ENCODE measurements at regions not wholly inside any gene's neighbourhood (a gene's known extent, or its start where the extent isn't known, plus 50 kb on each side); places are given as distances from the start of the nearest gene placed in this dataset.
"Not testable (repeated sequence)": the region's sequence is repeated elsewhere in the genome, so short reads cannot be mapped to it uniquely, and the experiment has no call there.

DNA sequence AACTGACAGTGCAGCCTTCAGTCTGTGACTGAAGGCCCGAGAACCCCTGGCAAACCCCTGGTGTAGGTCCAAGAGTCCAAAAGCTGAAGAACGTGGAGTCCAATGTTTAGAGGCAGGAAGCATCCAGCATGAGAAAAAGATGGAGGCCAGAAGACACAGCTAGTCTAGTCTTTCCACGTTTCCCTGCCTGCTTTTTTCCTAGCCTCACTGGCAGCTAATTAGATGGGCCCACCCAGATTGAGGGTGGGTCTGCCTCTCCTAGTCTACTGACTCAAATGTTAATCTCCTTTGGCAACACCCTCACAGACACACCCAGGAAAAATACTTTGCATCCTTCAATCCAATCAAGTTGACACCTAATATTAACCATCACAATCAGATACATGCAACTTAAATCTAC lies 87.8 kb downstream of the TENT5D start:
- H3K9ac ChIP-seq (ENCODE audit: low read depth, low read length); H3K4me1 ChIP-seq (ENCODE audit: insufficient read depth, low read length); H3K36me3 ChIP-seq (ENCODE audit: insufficient read depth, low read depth, low read length); H3K4me3 ChIP-seq (ENCODE audit: low read length); H3K9me3 ChIP-seq (ENCODE audit: insufficient read depth, low read depth, low read length); H3K27me3 ChIP-seq (ENCODE audit: insufficient read depth, low read length); H3K27ac ChIP-seq (ENCODE audit: low read length): not testable (repeated sequence)

- Histone ChIP-seq H3K36me3 (ENCODE audit: insufficient read depth, low read depth, low read length) (no peaks in the 10 kb centered on the region), H3K4me1 (ENCODE audit: insufficient read depth, low read length) (peaks cover 10% of the 10 kb centered on the region; the same call in 1 of the 2 replicates), H3K27ac (ENCODE audit: low read length) (no peak overlapping the region), H3K9ac (ENCODE audit: low read depth, low read length) (peak overlapping the region; percentile 32; the same call in 1 of the 2 replicates), H3K27me3 (ENCODE audit: insufficient read depth, low read length) (no peaks in the 10 kb centered on the region), H3K4me3 (ENCODE audit: low read length) (peak overlapping the region; percentile 30; the same call in 1 of the 2 replicates), H3K9me3 (ENCODE audit: insufficient read depth, low read depth, low read length) (no peaks in the 10 kb centered on the region)
Observed at GRCh38 chrX:80511969-80512760, 91.9 kb downstream of the TENT5D start.

- Histone ChIP-seq H3K4me3 (ENCODE audit: low read length) (peak overlapping the region; percentile 30; the same call in 1 of the 2 replicates), H3K27me3 (ENCODE audit: insufficient read depth, low read length) (no peaks in the 10 kb centered on the region), H3K9ac (ENCODE audit: low read depth, low read length) (peak overlapping the region; percentile 32; the same call in 1 of the 2 replicates), H3K4me1 (ENCODE audit: insufficient read depth, low read length) (peaks cover 10% of the 10 kb centered on the region; the same call in 1 of the 2 replicates), H3K9me3 (ENCODE audit: insufficient read depth, low read depth, low read length) (no peaks in the 10 kb centered on the region), H3K36me3 (ENCODE audit: insufficient read depth, low read depth, low read length) (no peaks in the 10 kb centered on the region), H3K27ac (ENCODE audit: low read length) (no peak overlapping the region)
Observed at GRCh38 chrX:80512924-80513323, 92.7 kb downstream of the TENT5D start.

DNA sequence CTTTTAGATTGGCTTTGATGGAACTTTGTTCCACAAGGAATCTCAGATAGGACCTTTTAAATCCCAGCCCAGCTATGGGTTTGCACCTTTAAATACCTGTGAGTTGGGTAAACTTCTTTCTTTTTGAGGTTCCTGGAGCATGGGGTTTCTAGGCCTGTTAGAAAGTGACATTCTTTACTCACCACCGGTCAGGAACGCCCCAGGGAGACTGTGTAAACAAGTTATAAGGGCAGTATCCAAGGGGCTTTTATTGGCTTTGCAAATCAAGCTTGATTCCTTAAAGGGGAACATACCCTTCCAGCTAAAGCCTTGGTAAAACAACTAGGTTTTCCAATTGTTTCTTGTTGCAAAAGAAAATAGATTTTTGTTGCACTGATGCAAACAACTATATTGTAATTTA lies 93.4 kb downstream of the TENT5D start:
- Histone ChIP-seq H3K27me3 (ENCODE audit: insufficient read depth, low read length) (no peaks in the 10 kb centered on the region), H3K4me1 (ENCODE audit: insufficient read depth, low read length) (peaks cover 10% of the 10 kb centered on the region; the same call in 1 of the 2 replicates), H3K4me3 (ENCODE audit: low read length) (no peak overlapping the region), H3K36me3 (ENCODE audit: insufficient read depth, low read depth, low read length) (no peaks in the 10 kb centered on the region), H3K9me3 (ENCODE audit: insufficient read depth, low read depth, low read length) (no peaks in the 10 kb centered on the region), H3K9ac (ENCODE audit: low read depth, low read length) (no peak overlapping the region), H3K27ac (ENCODE audit: low read length) (no peak overlapping the region)

- H3K4me1 ChIP-seq (ENCODE audit: insufficient read depth, low read length), result no peaks in the 10 kb centered on the region
- no peak overlapping the region for H3K4me3 ChIP-seq (ENCODE audit: low read length)
- no peaks in the 10 kb centered on the region for H3K27me3 ChIP-seq (ENCODE audit: insufficient read depth, low read length)
Observed at GRCh38 chrX:80537096-80537495, 116.8 kb downstream of the TENT5D start.

DNA sequence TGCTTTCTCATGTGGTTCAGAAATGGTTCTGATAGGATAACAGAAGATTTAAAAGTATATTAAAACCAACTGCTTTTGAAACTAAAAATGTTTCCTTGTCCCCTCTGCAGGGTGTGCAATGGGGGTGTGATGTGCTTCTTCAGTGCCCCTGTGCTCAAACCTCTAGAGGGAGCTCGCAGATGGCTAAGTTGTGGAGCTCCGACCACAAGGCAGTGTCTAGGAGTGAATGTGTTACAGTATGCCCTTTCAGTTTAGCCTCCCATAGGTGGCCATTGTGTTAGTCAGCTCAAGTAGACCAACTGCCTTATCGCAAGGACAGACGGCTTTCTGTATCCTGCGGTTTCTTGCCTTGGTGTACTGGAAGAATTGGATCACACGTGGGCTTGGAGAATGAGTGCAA lies 130.5 kb downstream of the TENT5D start:
- Histone ChIP-seq H3K27ac (ENCODE audit: low read length) (no peak overlapping the region), H3K9ac (ENCODE audit: low read depth, low read length) (no peak overlapping the region), H3K36me3 (ENCODE audit: insufficient read depth, low read depth, low read length) (no peaks in the 10 kb centered on the region), H3K4me3 (ENCODE audit: low read length) (no peak overlapping the region), H3K9me3 (ENCODE audit: insufficient read depth, low read depth, low read length) (no peaks in the 10 kb centered on the region), H3K27me3 (ENCODE audit: insufficient read depth, low read length) (no peaks in the 10 kb centered on the region), H3K4me1 (ENCODE audit: insufficient read depth, low read length) (no peaks in the 10 kb centered on the region)

More at GRCh38 chrX:80537096-80537495, 116.8 kb downstream of the TENT5D start:
- no peak overlapping the region for H3K9ac ChIP-seq (ENCODE audit: low read depth, low read length)
- no peaks in the 10 kb centered on the region for H3K36me3 ChIP-seq (ENCODE audit: insufficient read depth, low read depth, low read length)
- no peak overlapping the region for H3K27ac ChIP-seq (ENCODE audit: low read length)
- no peaks in the 10 kb centered on the region for H3K9me3 ChIP-seq (ENCODE audit: insufficient read depth, low read depth, low read length)

- Histone ChIP-seq H3K9me3 (ENCODE audit: insufficient read depth, low read depth, low read length) (no peaks in the 10 kb centered on the region), H3K4me1 (ENCODE audit: insufficient read depth, low read length) (no peaks in the 10 kb centered on the region), H3K4me3 (ENCODE audit: low read length) (no peak overlapping the region), H3K36me3 (ENCODE audit: insufficient read depth, low read depth, low read length) (no peaks in the 10 kb centered on the region), H3K27me3 (ENCODE audit: insufficient read depth, low read length) (no peaks in the 10 kb centered on the region), H3K27ac (ENCODE audit: low read length) (no peak overlapping the region), H3K9ac (ENCODE audit: low read depth, low read length) (no peak overlapping the region)
Observed at GRCh38 chrX:80556148-80556547, 135.9 kb downstream of the TENT5D start.

DNA sequence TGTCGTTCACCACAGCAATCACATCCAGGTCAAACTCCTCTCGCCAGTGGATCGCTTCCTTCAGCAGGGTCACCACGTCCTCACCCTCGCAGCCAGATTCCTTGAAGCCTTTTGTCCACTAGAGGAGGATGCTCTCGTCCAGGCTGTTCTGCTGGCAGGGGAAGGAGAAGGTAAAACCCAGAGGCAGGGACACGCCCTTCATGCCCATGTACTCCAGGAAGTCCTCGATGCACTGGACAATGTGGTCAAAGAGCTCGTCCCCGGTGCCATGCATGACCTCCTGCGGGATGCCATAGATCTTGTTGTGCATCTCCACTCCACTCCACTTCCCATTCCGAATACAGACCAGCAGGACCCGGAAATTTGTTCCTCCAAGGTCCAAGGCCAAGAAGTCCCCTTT lies 152.4 kb downstream of the TENT5D start:
- Histone ChIP-seq H3K36me3 (ENCODE audit: insufficient read depth, low read depth, low read length) (no peaks in the 10 kb centered on the region), H3K9ac (ENCODE audit: low read depth, low read length) (no peak overlapping the region), H3K4me1 (ENCODE audit: insufficient read depth, low read length) (peaks cover 6% of the 10 kb centered on the region; the same call in 1 of the 2 replicates), H3K27ac (ENCODE audit: low read length) (no peak overlapping the region), H3K27me3 (ENCODE audit: insufficient read depth, low read length) (no peaks in the 10 kb centered on the region), H3K4me3 (ENCODE audit: low read length) (no peak overlapping the region), H3K9me3 (ENCODE audit: insufficient read depth, low read depth, low read length) (no peaks in the 10 kb centered on the region)

DNA sequence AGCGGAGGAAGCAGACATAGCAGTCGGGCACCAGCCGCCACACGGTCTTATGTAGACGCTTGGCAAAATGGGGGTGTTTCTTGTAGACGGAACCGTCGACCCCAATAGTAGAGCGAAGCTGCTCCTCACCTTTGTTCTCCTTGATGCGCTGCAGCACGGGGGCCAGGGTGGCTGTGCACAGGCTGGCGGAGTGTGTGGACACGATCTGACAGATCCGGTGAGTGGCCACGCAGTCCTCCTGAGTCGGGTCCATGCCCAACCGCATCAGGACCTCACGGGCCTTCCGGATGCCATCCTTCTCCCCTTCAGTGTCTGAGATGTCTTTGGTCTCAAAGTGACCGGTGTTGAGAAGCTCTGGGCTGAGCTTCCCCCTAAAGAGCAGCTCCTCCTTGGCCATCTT lies 153.0 kb downstream of the TENT5D start:
- Histone ChIP-seq H3K9me3 (ENCODE audit: insufficient read depth, low read depth, low read length) (no peaks in the 10 kb centered on the region), H3K4me1 (ENCODE audit: insufficient read depth, low read length) (peaks cover 6% of the 10 kb centered on the region; the same call in 1 of the 2 replicates), H3K27ac (ENCODE audit: low read length) (no peak overlapping the region), H3K4me3 (ENCODE audit: low read length) (no peak overlapping the region), H3K27me3 (ENCODE audit: insufficient read depth, low read length) (no peaks in the 10 kb centered on the region), H3K36me3 (ENCODE audit: insufficient read depth, low read depth, low read length) (no peaks in the 10 kb centered on the region), H3K9ac (ENCODE audit: low read depth, low read length) (no peak overlapping the region)

DNA sequence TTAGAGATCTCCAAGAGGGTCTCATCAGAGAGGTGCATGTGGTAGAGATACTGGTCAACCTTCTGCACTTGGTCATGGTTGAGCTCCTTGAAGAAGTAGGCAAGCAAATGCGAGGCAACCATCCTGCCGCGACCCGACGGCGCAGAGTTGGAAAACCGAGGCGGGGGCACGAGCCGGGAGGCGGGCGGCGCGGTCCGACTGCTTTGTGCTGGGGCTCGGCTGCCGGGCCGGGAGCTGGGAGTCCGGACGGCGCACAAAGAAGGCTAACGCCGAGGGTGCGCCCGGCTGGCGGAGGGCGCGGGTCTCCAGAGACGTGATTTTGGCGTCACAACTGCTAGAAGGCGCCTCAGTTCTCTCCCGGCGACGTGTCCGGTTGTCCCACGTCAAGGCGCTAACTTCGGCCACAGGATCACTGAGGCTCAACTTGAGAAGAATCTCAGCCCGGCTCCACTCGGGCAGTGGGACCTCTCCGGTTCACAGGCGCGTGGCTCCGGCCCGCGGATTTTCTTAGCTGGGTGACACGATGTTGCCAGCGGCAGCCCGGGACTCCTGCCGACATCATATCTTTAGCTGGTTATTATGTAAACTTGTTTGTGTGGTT lies 154.3 kb downstream of the TENT5D start:
- not testable (repeated sequence) for H3K36me3 ChIP-seq (ENCODE audit: insufficient read depth, low read depth, low read length); H3K4me3 ChIP-seq (ENCODE audit: low read length); H3K27me3 ChIP-seq (ENCODE audit: insufficient read depth, low read length)

DNA sequence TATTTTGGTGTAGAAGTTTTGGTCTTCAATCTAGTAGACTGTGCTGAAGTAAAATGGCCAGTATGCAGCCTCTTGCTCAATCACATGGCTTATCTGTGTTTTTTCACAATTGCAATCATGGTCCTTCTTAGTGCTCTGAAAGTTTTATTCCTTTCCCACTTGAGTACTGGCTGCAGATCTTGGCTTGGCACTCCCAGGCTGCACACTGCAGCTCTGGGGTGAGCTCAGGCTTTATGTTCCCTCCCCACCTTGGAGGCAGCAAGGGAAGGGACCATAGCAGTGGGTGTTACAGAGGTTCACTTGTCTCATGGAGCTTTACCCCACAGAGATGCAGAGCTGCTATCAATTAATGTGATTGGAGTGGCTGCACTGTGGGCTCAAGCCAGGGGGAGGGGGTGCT lies 156.0 kb downstream of the TENT5D start:
- Histone ChIP-seq H3K27ac (ENCODE audit: low read length) (no peak overlapping the region), H3K27me3 (ENCODE audit: insufficient read depth, low read length) (no peaks in the 10 kb centered on the region), H3K36me3 (ENCODE audit: insufficient read depth, low read depth, low read length) (no peaks in the 10 kb centered on the region), H3K9ac (ENCODE audit: low read depth, low read length) (no peak overlapping the region), H3K4me1 (ENCODE audit: insufficient read depth, low read length) (peaks cover 6% of the 10 kb centered on the region; the same call in 1 of the 2 replicates), H3K9me3 (ENCODE audit: insufficient read depth, low read depth, low read length) (no peaks in the 10 kb centered on the region), H3K4me3 (ENCODE audit: low read length) (no peak overlapping the region)

More for the DNA sequence above, 154.3 kb downstream of the TENT5D start:
- not testable (repeated sequence) for H3K9me3 ChIP-seq (ENCODE audit: insufficient read depth, low read depth, low read length); H3K4me1 ChIP-seq (ENCODE audit: insufficient read depth, low read length); H3K9ac ChIP-seq (ENCODE audit: low read depth, low read length); H3K27ac ChIP-seq (ENCODE audit: low read length)

Data from iPS-20b (cell line).